Stimulated activated CD4-positive, alpha-beta T cell treated with anti-CD3 and anti-CD28 coated beads, Interleukin-2, amount 100 ng/mL, for 48 hours (primary cell): ENCODE measurements at regions not wholly inside any gene's neighbourhood (a gene's known extent, or its start where the extent isn't known, plus 50 kb on each side); places are given as distances from the start of the nearest gene placed in this dataset.

Experiments
- DNase-seq, 2 donors: peaks; one replicate each; pipeline ENCODE4 v3.0.0-alpha.2; 2020

GRCh38 chrX:40267334-40268187 lies 169.8 kb upstream of the BCOR start:
- DNase-seq = no peak

- DNase-seq = peak; percentile 30 to 55
Measured at GRCh38 chrX:40266490-40267333, 169.0 kb upstream of the BCOR start.

GRCh38 chrX:40265936-40266335 lies 168.2 kb upstream of the BCOR start:
- no peak for DNase-seq

- no peak for DNase-seq
Measured at GRCh38 chrX:40263014-40263560, 165.3 kb upstream of the BCOR start.

- DNase-seq = no peak
Measured at GRCh38 chrX:40262157-40263013, 164.6 kb upstream of the BCOR start.

- no peak for DNase-seq
Measured at GRCh38 chrX:40261833-40262156, 164.0 kb upstream of the BCOR start.

GRCh38 chrX:40260146-40260747 lies 162.5 kb upstream of the BCOR start:
- DNase-seq = no peak

- no peak for DNase-seq
Measured at GRCh38 chrX:40258909-40259308, 161.2 kb upstream of the BCOR start.

GRCh38 chrX:40253771-40254170 lies 156.0 kb upstream of the BCOR start:
- DNase-seq = no peak

- DNase-seq = no peak
Measured at GRCh38 chrX:40249582-40249981, 151.8 kb upstream of the BCOR start.

- DNase-seq = no peak
Measured at GRCh38 chrX:40248822-40249221, 151.1 kb upstream of the BCOR start.

GRCh38 chrX:40247848-40248622 lies 150.3 kb upstream of the BCOR start:
- DNase-seq = no peak

GRCh38 chrX:40247382-40247781 lies 149.6 kb upstream of the BCOR start:
- no peak for DNase-seq

- DNase-seq = no peak
Measured at GRCh38 chrX:40245488-40246071, 147.8 kb upstream of the BCOR start.

GRCh38 chrX:40244980-40245379 lies 147.2 kb upstream of the BCOR start:
- DNase-seq = no peak

- DNase-seq = no peak
Measured at GRCh38 chrX:40243755-40244515, 146.2 kb upstream of the BCOR start.

- DNase-seq = no peak
Measured at GRCh38 chrX:40240844-40241243, 143.1 kb upstream of the BCOR start.

GRCh38 chrX:40237731-40238178 lies 140.0 kb upstream of the BCOR start:
- no peak for DNase-seq

- DNase-seq = no peak
Measured at GRCh38 chrX:40230646-40231045, 132.9 kb upstream of the BCOR start.

GRCh38 chrX:40227125-40227524 lies 129.4 kb upstream of the BCOR start:
- DNase-seq = no peak
